HFF-Myc (cell line): ENCODE measurements at regions not wholly inside any gene's neighbourhood (a gene's known extent, or its start where the extent isn't known, plus 50 kb on each side); places are given as distances from the start of the nearest gene placed in this dataset.

ENCODE experiments used
- DNase-seq: peaks from one replicate; pipeline ENCODE4 v3.0.0-alpha.2; 2011; ENCODE audit warnings: low read depth; ENCODE audit errors: extremely low read depth
- H3K4me3 ChIP-seq: replicated peaks from 2 replicates; pipeline ENCODE4 v1.5.1; 2011; ENCODE audit warnings: low read depth, mild to moderate bottlenecking, control low read depth, low read length
- TF ChIP-seq, protein P1 (sequence below): IDR thresholded peaks from 2 replicates; pipeline ENCODE4 v1.5.1; 2012; ENCODE audit warnings: mild to moderate bottlenecking, low read depth, low read length, control low read depth; ENCODE audit errors: missing control alignments

- H3K4me3 ChIP-seq, result no peak overlapping the region
- DNase-seq, result no peak
- TF ChIP-seq, protein P1, sequence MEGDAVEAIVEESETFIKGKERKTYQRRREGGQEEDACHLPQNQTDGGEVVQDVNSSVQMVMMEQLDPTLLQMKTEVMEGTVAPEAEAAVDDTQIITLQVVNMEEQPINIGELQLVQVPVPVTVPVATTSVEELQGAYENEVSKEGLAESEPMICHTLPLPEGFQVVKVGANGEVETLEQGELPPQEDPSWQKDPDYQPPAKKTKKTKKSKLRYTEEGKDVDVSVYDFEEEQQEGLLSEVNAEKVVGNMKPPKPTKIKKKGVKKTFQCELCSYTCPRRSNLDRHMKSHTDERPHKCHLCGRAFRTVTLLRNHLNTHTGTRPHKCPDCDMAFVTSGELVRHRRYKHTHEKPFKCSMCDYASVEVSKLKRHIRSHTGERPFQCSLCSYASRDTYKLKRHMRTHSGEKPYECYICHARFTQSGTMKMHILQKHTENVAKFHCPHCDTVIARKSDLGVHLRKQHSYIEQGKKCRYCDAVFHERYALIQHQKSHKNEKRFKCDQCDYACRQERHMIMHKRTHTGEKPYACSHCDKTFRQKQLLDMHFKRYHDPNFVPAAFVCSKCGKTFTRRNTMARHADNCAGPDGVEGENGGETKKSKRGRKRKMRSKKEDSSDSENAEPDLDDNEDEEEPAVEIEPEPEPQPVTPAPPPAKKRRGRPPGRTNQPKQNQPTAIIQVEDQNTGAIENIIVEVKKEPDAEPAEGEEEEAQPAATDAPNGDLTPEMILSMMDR, result no peak
Measured at GRCh38 chr6:8213995-8214394, 111.6 kb upstream of the EEF1E1 start.

DNA sequence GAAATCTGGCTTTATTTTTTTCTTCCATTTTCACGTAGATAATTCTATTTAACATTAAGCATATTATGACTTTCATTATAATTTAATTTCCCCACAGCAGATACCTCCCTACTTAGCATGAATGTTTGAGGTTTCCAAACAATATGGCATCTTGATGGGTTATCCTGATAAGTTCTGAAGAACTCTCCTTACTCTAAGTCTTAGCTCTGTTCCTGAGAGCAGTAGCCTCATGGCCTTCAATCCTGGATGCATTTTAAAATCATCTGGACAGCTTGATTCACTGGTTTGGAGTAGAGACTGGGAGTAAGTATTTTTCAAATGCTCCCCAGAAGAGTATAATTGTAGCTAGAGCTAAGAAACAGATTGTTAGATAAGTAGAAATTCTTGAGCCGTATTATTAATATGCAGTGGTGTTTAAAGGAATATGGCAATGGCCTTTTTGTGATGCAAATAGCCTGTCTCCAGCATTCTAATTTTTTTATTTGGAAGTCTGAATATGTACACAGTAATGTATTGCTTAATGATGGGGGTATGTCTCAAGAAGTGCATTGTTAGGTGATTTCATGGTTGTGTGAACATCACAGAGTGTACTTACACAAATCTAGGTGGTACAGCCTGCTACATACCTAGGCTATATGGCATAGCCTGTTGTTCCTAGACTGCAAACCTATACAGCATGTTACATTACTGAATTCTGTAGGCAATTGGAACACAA, 110.5 kb upstream of the EEF1E1 start:
- TF ChIP-seq, protein P1, result no peak
- no peak for DNase-seq
- H3K4me3 ChIP-seq, result no peak overlapping the region

GRCh38 chr6:8207869-8208191, 105.5 kb upstream of the EEF1E1 start:
- no peak for DNase-seq
- no peak overlapping the region for H3K4me3 ChIP-seq
- TF ChIP-seq, protein P1, result no peak

GRCh38 chr6:8207191-8207868, 105.0 kb upstream of the EEF1E1 start:
- TF ChIP-seq, protein P1, result no peak
- no peak for DNase-seq
- no peak overlapping the region for H3K4me3 ChIP-seq

DNA sequence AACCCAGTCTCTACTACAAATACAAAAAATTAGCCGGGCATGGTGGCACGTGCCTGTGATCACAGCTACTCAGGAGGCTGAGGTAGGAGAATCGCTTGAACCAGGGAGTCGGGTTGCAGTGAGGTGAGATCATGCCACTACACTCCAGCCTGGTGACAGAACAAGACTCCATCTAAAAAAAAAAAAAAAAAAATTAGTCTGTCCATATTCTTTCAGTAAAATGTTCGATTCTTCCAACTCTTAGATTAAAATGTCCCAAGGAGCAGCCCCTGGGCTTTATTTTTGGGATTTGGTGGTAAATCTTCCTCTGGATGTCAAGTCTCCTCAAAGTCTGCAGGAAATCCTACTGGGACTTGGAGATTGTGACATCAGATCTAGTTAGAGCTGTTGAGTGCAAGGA, 101.0 kb upstream of the EEF1E1 start:
- H3K4me3 ChIP-seq, result no peak overlapping the region
- TF ChIP-seq, protein P1, result no peak
- DNase-seq, result no peak

DNA sequence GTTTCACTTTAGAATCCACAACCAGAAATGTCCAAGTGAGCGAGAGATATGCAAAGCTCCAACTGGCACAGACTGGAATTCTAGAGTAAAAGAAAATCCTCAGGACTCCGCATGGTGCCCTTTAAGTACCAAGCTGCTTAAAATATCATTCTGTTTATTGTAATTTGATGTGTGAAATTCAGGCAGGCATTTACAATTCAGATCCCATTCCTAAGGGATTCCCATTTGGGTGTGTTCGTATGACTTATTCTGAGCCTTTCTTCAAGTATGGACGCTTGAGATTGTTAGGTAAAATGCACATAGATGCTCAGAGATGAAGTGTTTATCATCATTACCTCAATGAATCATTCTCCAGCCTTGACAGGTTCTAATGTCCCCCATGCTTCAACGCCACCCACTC, 99.3 kb upstream of the EEF1E1 start:
- no peak overlapping the region for H3K4me3 ChIP-seq
- TF ChIP-seq, protein P1, result no peak
- no peak for DNase-seq
